Suprapubic skin (tissue), 4 donors: ENCODE measurements at regions not wholly inside any gene's neighbourhood (a gene's known extent, or its start where the extent isn't known, plus 50 kb on each side); places are given as distances from the start of the nearest gene placed in this dataset.
"Not testable (repeated sequence)": the region's sequence is repeated elsewhere in the genome, so short reads cannot be mapped to it uniquely, and the experiment has no call there.

Experiments
- DNase-seq, 2 donors: peaks; one replicate each; pipeline ENCODE4 v3.0.0-alpha.2; 2019; ENCODE audit warnings: low spot score in 2 of 2
- H3K27ac ChIP-seq: fragments of 200-600 bp; sonication (generic); one replicate; pipeline ENCODE4 v1.5.1; 2019
- H3K27me3 ChIP-seq: fragments of 200-600 bp; sonication (generic); one replicate; pipeline ENCODE4 v1.5.1; 2019
- H3K36me3 ChIP-seq: fragments of 200-600 bp; sonication (generic); one replicate; pipeline ENCODE4 v1.5.1; 2019
- H3K4me1 ChIP-seq: fragments of 200-600 bp; sonication (generic); one replicate; pipeline ENCODE4 v1.5.1; 2019
- H3K4me3 ChIP-seq: fragments of 200-600 bp; sonication (generic); one replicate; pipeline ENCODE4 v1.5.1; 2019; ENCODE audit warnings: mild to moderate bottlenecking
- H3K9me3 ChIP-seq: fragments of 200-600 bp; sonication (generic); one replicate; pipeline ENCODE4 v1.5.1; 2019
- CTCF ChIP-seq, 2 donors: fragments of 200-600 bp in 1 of 2; fragments of 450-650 bp in 1 of 2; sonication (generic) in 1 of 2; IDR thresholded peaks; one replicate each; pipeline ENCODE4 v1.5.1; 2016 to 2019; ENCODE audit warnings: antibody characterized with exemption in 2 of 2, mild to moderate bottlenecking in 1 of 2, moderate library complexity in 1 of 2
- EP300 ChIP-seq: sonication (generic); formaldehyde crosslinking; IDR thresholded peaks from one replicate; pipeline ENCODE4 v1.6.1; 2017; ENCODE audit warnings: antibody characterized with exemption
- POLR2A ChIP-seq, 2 donors: fragments of 450-650 bp; IDR thresholded peaks; one replicate each; pipeline ENCODE4 v1.6.1; 2017; ENCODE audit warnings: antibody characterized with exemption in 2 of 2, mild to moderate bottlenecking in 2 of 2, moderate library complexity in 2 of 2
- POLR2AphosphoS5 ChIP-seq, 3 donors: sonication (generic); formaldehyde crosslinking; IDR thresholded peaks; one replicate each; pipeline ENCODE4 v1.6.1; 2017; ENCODE audit warnings: antibody characterized with exemption in 3 of 3
- WGBS: methylation state at CpG from one replicate; pipeline ENCODE4 v1.1.5; 2018; 5-methylcytosine and 5-hydroxymethylcytosine counted together

- no peaks in the 10 kb centered on the region for H3K9me3 ChIP-seq
- peak overlapping the region; percentile 34 for H3K27ac ChIP-seq
- WGBS: 39% methylated on average over 6 of the region's 6 CpGs
- H3K27me3 ChIP-seq: no peaks in the 10 kb centered on the region
- H3K36me3 ChIP-seq: no peaks in the 10 kb centered on the region
- no peak for DNase-seq
- H3K4me1 ChIP-seq: no peaks in the 10 kb centered on the region
- H3K4me3 ChIP-seq: no peak overlapping the region
- no peak for TF ChIP-seq POLR2AphosphoS5 (IDR thresholded peaks at IDR 0.05)
- no peak for TF ChIP-seq EP300
- TF ChIP-seq CTCF (IDR thresholded peaks at IDR 0.05): no peak
- TF ChIP-seq POLR2A (IDR thresholded peaks at IDR 0.05): no peak
Measured at GRCh38 chr12:31896514-31897039, 62.6 kb upstream of the RESF1 start.

GRCh38 chr12:31895449-31896150 is 63.6 kb upstream of the RESF1 start:
- WGBS: 87% methylated on average over 8 of the region's 8 CpGs

GRCh38 chr12:31890295-31891285 is 68.6 kb upstream of the RESF1 start:
- Histone ChIP-seq H3K4me3 (no peak overlapping the region), H3K4me1 (no peaks in the 10 kb centered on the region), H3K36me3 (no peaks in the 10 kb centered on the region), H3K9me3 (no peaks in the 10 kb centered on the region), H3K27ac (no peak overlapping the region), H3K27me3 (no peaks in the 10 kb centered on the region)
- no peak for DNase-seq
- WGBS: 81% methylated on average over 8 of the region's 8 CpGs
- TF ChIP-seq EP300 (no peak), POLR2A (IDR thresholded peaks at IDR 0.05) (no peak), CTCF (IDR thresholded peaks at IDR 0.05) (no peak), POLR2AphosphoS5 (IDR thresholded peaks at IDR 0.05) (no peak)

More at GRCh38 chr12:31895449-31896150, 63.6 kb upstream of the RESF1 start:
- H3K4me1 ChIP-seq: no peaks in the 10 kb centered on the region
- no peak for DNase-seq
- H3K27me3 ChIP-seq: no peaks in the 10 kb centered on the region
- H3K27ac ChIP-seq: no peak overlapping the region
- H3K4me3 ChIP-seq: no peak overlapping the region
- TF ChIP-seq CTCF (IDR thresholded peaks at IDR 0.05) (no peak), EP300 (no peak), POLR2AphosphoS5 (IDR thresholded peaks at IDR 0.05) (no peak), POLR2A (IDR thresholded peaks at IDR 0.05) (no peak)
- H3K9me3 ChIP-seq: no peaks in the 10 kb centered on the region
- H3K36me3 ChIP-seq: no peaks in the 10 kb centered on the region

DNA sequence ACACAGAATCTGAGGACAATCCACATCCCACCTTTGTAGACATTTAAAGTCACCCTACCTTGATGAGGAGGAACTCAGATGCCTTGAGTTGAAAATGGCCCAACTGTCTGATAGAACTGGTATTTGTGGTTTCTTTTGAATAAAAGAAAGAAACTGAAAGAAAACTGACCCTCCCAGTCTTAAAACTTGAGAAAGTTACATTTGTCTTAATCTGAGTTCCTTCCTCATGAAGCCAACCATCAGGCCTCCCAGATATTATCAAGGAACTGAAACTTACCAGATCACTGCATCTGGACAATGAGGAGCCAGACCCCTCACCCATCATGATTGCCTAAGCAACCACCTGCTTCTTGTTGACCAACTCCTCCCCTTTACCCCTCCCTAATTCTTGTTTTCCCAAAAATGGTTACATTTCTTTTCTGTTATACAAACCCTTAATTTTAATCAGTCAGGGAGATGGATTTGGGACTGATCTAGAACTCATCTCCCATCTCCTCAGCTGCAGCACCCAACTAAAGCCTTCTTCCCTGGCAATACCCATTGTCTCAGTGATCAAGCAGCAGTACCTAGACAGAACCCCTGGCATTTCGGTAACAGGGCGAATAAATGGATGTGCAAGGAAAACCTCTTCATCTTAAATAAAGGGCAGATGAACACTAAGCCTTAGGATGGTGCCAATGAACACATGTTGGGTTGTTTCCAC is 72.0 kb upstream of the RESF1 start:
- Histone ChIP-seq H3K4me1 (no peaks in the 10 kb centered on the region), H3K36me3 (no peaks in the 10 kb centered on the region), H3K27me3 (no peaks in the 10 kb centered on the region), H3K27ac (no peak overlapping the region), H3K4me3 (no peak overlapping the region), H3K9me3 (no peaks in the 10 kb centered on the region)
- DNase-seq: no peak
- TF ChIP-seq CTCF (IDR thresholded peaks at IDR 0.05): no peak
- no peak for TF ChIP-seq POLR2A (IDR thresholded peaks at IDR 0.05)
- TF ChIP-seq POLR2AphosphoS5 (IDR thresholded peaks at IDR 0.05): no peak
- TF ChIP-seq EP300: no peak
- WGBS: 75% methylated on average over 2 of the region's 2 CpGs

DNA sequence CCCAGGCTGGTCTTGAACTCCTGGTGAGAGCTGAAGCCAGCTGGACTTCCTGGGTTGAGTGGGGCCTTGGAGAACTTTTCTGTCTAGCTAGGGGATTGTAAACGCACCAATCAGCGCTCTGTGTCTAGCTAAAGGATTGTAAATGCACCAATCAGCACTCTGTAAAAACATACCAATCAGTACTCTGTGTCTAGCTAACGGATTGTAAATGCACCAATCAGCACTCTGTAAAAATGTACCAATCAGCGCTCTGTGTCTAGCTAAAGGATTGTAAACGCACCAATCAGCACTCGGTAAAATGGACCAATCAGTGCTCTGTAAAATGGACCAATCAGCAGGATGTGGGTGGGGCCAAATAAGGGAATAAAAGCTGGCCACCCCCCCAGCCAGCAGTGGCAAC is 76.5 kb upstream of the RESF1 start:
- not testable (repeated sequence) for H3K36me3 ChIP-seq, H3K27ac ChIP-seq, H3K9me3 ChIP-seq, H3K4me1 ChIP-seq, H3K4me3 ChIP-seq, DNase-seq, H3K27me3 ChIP-seq
- 89% methylated on average over 6 of the region's 6 CpGs for WGBS
